UCSD-AML1 (cell line): ENCODE measurements at regions not wholly inside any gene's neighbourhood (a gene's known extent, or its start where the extent isn't known, plus 50 kb on each side); places are given as distances from the start of the nearest gene placed in this dataset.

Experiments used
- DNase-seq: peaks from one replicate; lab custom pipeline; 2025; ENCODE audit not compliant: unreplicated experiment; lab: John Stamatoyannopoulos, UW

DNA sequence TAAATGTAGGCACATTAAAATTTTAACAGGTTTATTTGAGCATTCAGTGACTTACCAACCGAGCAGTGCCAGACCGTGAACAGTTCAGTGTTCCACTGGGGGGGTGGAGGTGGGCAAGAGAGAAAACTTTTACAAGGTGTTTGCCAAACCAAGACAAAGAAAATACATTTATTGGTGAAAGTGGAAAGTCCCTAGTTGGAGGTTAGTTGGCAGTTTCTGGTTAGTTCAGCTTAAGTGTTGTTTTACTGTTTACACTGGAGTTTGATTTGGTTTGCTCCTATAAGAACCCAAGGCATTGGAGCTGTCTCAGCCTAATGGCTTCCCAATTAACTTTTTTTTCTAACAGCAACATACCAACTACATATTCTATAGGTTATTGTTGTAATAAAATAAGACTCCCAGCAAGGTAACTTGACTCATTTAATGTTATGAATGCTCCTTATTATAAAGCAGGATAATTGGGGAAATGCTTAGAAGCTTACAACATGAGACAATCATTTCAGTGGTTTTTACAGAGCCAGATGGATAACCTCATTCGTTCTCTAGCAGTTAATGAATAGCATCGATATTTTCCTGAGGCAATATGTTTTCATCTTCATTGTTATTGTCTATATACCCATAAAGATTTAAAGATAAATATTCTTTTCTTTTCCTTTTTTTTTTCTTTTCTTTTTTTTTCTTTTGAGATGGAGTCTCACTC lies 115.8 kb downstream of the ETNK1 start:
- no peak for DNase-seq

DNA sequence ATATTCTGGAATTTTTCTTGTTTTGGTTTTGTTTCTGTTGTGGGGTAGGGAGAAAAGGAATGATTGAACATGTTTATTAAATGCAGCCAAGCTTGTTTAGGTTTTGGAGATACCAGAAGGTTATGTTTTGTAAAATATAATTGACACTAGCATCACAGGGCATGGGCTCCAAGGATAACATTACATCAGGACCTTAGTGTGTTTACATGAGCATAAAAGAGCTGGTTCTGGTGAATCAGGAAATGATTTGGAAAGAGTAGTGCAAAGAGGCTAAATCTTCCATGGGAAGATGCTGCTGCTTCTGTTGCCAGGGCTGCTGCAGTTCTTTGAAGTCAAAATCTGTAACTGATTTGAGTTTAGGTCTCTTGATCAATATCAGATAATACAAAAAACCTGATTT lies 118.7 kb downstream of the ETNK1 start:
- no peak for DNase-seq

DNA sequence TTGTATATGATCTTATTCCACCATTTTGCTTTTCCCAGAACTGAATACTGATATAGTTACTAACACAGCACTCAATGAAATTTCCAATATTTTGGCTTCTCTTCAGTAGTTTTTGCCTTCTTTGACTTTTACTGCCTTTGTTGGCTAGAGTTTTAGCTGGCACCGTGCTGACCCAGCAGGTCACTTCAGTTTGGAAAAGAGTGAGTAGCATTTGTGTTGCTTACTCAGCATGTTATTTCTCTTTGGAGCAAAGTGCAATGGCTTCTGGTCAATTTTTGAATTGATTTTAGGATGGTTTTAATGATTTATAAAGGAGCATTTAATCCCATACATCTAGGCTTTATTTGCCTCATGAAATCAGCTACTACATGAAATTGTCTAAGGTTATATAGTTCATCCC lies 119.2 kb downstream of the ETNK1 start:
- no peak for DNase-seq

DNA sequence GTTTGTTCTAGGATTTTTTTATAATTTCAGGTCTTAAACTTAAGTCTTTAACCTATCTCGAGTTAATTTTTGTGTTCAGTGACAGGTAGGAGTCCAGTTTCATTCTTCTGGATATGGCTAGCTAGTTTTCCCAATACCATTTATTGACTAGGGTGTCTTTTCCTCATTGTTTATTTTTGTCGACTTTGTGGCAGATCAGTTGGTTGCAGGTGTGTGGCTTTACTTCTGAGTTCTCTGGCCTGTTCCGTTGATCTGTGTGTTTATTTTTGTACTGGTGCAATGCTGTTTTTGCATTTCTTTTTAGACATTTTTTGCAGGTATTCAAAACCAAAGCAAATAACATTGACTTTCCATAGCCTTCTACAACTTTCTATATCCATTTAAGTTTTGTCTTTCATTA lies 121.7 kb downstream of the ETNK1 start:
- no peak for DNase-seq

DNA sequence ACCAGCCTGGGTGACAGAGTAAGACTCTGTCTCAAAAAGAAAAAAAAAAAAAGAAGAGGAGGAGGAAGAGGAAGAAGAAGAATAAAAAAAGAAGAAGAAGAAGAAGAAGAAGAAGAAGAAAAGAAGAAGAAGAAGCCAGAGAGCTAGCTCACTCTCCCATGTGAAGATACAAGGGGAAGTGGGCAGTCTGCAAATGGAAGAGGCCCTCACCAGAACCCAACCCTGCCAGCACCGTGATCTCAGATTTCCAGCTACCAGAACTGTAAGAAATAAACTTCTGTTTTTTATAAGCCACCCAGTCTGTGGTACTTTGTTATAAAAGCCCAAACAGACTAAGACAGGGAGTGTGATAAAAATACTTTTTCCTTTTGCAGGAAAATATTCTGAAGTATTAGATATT lies 130.7 kb downstream of the ETNK1 start:
- DNase-seq = no peak

DNA sequence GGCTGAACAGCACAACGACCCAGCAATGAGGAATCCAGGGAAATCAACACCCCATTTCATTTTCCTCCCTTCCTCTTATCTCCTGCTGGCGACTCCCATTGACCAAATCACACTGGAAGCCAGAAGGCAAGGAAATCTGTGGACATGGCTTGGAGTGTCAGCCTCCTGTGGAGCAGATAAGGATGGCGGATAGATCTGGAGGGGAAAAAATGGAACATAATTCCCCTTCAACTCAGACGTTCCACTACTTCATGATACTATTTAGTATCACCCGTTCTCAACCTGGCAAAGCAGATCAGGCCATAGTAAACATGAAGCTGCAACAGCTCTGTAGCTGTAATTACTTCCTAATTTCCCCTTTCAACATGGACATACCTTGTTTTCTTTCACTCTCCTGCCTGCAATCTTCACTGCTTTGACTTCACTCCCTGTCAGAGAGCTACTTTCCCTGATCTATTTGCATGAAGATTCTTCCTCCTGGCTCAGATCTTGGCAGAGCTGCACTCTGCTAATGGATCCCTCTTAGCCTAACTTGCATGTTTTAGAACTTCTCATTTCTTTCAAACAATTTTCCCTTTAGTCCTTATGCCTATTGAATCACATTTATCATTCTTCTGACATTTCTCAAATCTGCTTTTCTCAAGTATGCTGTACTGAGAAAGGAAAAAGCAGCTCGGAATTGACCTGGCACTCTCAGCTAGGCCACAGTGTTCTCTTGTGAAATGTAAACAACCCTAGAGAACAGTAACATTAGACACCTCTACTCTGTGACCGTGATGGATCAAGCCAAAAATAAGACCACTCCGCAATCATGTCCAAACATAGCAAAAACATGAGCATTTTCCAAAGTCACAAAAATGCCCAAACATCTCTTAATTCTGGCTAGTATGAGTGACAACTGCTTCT lies 135.1 kb downstream of the ETNK1 start:
- DNase-seq = no peak

DNA sequence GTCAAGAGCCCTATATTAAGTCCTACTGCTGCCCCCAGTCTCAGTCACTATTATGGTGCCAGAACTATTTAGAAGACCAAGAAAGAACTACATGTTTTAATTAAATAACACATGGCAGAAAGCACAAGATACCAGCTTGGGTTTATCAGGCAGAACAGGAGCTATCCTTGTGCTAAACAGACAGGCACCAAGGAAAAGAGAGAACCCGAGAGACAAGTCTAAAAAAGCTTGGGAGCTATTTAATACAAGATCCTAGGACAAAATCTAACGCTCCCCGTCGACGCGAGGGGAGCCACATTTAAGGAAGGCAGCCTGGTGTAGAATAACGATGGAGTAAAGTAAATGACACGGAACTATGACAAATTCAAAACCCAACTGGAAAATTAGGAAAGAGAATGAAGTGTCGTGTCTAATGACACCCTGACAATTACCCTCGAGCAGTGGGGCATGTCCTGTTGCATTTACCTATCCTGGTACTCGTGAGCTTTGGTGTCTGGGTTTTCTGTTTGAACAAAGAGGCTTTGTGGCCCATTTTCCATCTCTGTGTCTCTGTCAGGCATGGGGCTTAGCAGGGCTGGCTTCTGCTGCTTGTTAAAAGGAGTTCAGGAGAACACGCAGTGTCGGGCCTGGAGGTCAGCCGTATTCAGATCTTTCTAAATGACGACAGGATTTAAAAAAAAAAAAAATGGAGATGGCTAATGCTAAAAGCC lies 140.6 kb downstream of the ETNK1 start:
- DNase-seq = no peak

- DNase-seq = no peak
Measured at GRCh38 chr12:22766911-22767420, 142.0 kb downstream of the ETNK1 start.

DNA sequence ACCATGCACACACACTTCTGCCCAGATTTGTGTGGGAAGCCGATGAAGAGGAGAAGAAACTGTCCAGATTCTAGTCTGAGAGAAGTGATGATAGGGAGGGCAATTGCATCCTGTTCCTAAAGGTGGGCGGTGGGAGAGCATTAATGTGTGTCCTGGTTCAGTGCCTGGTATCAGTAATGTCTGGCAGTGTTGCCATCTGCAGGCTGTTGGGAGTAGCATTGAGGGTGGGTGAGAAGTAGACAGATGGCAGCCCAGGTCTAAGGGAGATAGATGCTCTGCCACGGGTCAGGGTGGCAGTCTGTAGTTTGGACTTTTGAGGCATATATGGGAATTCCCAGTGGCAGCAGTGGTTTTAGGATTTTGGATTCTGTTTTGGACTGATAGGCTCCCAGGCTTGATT lies 156.4 kb downstream of the ETNK1 start:
- DNase-seq = no peak

- no peak for DNase-seq
Measured at GRCh38 chr12:22787557-22787956, 162.6 kb downstream of the ETNK1 start.

DNA sequence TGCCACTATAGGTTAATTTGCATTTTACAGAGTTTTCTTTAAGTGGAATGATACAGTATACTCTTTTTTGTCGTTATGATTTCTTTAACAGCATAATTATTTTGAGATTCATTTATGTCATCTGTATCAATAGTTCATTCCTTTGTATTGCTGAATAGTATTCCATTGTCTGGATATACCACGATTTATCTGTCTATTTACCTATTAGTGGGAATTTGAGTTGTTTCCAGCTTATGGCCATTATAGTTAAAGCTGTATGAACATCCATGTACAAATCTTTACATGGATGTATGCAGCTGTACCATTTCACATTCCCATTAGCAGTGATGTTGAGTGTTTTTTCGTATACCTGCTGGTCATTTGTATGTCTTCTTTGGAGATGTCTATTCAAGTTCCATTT lies 163.9 kb downstream of the ETNK1 start:
- no peak for DNase-seq

GRCh38 chr12:22792138-22792537 lies 167.2 kb downstream of the ETNK1 start:
- no peak for DNase-seq

DNA sequence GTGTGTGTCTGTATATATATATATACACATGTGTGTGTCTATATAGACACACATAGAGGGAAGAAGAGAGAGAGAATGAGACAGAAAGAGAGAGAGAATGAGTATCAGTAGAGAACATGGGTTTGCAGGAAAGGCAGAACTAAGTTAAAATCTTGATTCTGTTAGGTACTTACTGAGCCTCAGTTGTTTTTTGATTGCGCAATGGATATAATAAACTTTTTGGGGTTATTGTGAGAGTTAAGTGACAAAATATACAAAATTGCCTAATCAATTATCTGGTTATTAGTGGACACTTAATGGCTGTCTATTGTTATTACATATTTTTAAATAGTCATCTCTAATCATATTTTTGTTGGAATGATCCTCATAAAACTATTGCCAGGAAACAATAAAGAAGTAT lies 169.0 kb downstream of the ETNK1 start:
- no peak for DNase-seq

DNA sequence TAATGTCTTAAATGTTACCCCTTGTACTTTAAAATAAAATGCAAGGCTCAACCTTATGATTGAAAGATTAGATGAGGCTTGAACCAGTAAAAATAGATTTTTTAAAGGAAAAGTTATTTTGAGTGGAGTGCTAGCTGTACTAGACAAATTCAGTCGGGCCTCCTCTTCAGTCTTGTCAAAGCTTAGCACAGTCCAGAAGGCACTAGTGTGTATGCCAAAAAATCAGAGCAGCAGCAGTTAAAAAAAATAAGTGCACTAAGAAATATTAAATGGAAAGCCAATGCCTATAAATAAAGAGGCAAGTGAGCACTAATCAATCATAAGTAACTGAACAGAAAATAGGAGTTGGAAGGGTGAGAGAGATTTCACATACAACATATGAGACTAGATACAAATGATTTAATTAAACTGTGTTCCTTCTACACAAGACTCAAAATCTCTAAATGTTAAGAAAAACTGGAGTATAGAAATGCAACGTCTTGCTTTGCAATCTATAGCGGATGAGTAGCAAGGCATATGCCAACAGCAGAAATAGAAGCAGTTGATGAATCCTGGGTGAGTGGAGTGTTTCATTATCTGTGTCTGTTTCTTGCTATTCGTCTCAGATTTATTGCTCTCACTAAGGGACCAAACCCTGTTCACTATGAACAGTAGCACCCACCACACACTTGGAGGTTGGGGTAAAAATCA lies 172.1 kb downstream of the ETNK1 start:
- DNase-seq = no peak

- DNase-seq = no peak
Measured at GRCh38 chr12:22797701-22798100, 172.7 kb downstream of the ETNK1 start.

DNA sequence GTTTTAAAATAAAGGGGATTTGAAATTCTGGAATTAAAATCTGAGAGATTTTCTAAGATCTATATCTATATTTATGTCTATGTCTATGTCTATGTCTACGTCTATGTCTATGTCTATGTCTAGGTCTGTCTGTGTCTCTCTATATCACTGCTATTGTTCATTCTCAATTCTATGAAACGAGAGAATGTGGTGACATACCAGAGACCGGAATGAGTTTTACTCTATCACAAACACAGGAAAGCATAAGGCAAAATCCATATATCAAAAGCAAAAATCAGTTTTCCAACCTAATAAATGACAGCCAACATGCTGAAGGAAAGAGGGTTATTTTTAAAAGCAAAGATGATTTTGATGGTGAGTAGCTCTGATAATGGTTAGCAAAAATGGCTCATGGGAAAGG lies 173.1 kb downstream of the ETNK1 start:
- DNase-seq = no peak

GRCh38 chr12:22799503-22799902 lies 174.5 kb downstream of the ETNK1 start:
- DNase-seq = no peak

DNA sequence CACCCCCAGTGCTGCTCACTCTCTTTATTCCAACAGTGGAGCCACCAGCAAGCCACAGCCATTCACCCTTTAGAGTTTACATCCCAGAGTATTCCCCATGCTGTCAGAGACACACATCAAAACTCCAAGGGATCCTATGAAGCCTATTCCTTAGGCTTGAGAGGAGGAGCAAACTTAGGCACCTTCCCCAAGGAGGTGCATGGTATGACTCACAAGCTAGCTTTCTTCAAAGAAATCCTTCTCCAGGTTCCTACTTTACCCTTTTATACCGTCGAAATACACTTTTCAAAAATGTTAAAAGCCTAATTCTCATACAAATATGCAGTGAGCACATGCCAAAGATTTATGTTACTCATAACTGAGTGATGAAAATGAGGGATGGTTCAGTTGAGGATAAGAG lies 175.4 kb downstream of the ETNK1 start:
- no peak for DNase-seq

DNA sequence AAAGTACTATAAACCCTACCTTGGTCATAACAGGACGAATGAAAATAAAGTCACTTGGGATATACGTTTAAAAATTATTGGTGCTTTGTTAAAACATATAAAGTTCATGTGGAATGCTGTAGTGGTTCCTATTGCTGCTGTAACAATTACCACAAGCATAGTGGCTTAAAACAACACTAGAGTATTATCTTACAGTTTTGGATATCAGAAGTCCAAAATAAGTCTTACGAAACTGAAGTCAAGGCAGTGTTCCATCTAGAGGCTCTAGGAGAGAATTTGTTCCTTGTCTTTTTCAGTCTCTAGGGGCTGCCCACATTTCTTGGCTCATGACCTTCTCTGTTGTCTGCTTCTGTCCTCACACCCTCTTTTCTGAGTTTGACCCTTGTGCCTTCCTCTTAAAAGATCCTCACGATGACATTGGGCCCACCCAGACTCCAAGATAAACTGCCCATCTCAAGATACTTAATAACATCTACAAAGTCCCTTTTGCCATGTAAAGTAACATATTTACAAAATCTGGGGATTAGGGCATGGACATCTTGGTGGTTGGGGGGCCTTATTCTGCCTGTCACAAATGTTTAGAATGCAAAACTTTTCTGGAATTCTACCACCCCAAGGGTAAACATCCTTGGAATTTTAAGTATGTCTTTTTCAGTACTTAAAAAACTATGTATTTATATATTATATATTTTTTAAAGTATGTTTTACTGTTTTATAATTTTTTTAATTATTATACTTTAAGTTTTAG lies 178.1 kb downstream of the ETNK1 start:
- no peak for DNase-seq

- no peak for DNase-seq
Measured at GRCh38 chr12:22803725-22804124, 178.8 kb downstream of the ETNK1 start.
